NCI-H2107 (cell line): ENCODE measurements at regions not wholly inside any gene's neighbourhood (a gene's known extent, or its start where the extent isn't known, plus 50 kb on each side); places are given as distances from the start of the nearest gene placed in this dataset.

Source experiments
- DNase-seq: peaks from one replicate; lab custom pipeline; 2025; lab: John Stamatoyannopoulos, UW

DNA sequence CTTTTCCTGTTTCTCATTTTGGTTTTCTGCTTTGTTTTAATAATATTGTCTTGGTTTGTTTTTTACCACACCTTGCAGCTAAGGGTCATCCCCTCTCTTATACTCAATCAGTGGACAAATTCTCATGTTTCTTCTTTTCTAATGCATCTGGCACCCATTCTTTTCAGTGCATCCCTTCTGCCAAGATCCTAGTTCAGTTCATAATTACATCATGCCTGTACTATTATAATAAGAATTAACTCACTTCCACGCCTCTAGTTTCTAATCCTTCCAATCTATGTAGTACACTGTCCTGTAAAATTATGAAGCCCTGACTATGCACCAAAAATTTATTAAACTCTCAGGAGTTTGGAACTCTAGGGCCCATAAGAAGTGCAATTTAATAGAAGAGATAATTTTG, 126.1 kb downstream of the FAT4 start:
- DNase-seq, result no peak

- no peak for DNase-seq
Measured at GRCh38 chr4:125444166-125444565, 129.4 kb downstream of the FAT4 start.

GRCh38 chr4:125445525-125445924, 130.8 kb downstream of the FAT4 start:
- no peak for DNase-seq

DNA sequence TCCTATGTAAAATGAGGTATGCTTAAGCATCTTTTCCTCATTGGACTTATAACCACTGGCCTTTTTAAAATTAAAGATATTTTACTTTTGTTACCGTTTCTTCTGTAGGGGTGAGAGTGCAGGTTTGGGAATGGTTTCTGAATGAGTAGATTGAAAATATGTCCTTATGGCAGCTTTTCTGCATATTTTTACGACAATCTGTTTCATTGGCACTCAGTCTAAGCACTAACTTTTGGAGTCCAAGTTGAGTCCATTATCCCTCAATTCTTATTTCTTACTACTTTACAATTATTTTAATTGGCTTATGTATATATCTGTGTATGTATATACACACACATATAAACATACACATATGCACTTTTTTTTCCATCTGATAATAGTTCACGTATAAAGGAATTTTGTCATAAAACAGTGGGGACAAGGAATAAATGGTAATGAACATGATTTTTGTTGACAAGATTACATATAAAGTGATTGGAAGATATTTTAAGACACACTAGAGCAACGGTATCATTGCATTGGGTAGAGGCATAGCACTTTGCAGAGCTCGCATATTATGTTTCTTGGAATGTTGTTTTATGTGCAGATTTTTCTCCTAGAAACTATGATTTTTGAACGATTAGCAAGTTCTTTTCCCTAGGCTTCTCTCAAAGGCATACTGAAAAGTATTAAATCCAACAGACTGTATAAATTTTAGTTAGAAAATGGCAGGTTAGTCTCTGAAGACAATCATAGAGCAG, 133.0 kb downstream of the FAT4 start:
- no peak for DNase-seq

DNA sequence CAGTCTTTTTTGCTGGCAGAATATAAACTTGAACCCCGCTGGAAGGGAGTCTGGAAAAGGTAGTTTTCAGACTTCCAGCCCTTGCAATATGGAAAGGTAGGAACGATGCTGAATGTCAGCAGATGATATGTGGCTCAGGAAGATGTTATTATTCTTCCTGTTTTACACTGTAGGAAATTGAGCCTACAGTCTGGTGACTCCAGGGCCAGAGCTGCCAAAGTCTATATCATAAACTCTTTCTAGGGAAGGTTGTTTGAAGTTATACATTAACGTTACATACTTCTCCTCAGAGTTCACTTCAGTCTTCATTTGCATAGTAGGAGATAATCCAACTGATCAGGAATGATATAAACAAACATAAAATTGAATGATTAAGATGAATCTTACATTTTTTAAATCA, 141.3 kb downstream of the FAT4 start:
- no peak for DNase-seq

- no peak for DNase-seq
Measured at GRCh38 chr4:125459531-125459930, 144.8 kb downstream of the FAT4 start.

- DNase-seq, result no peak
Measured at GRCh38 chr4:125461676-125462363, 147.1 kb downstream of the FAT4 start.

DNA sequence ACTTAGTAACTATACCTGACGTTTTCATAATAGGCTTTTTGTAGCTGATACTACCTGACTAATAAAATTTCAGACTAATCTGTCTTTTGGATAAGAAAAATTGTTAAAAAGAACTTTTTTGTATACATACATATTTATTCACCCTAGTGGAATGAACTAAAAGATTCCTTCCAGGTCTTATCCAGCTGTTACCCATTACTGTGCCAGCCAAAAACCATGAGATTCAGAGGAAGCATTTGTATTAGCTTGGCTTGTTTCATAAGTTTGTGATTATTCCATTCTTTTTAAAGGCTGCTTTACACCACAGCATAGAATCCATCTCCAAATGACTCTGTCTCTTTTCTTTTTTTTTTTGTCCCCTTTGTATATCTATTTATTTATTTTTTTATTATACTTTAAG, 149.4 kb downstream of the FAT4 start:
- no peak for DNase-seq

DNA sequence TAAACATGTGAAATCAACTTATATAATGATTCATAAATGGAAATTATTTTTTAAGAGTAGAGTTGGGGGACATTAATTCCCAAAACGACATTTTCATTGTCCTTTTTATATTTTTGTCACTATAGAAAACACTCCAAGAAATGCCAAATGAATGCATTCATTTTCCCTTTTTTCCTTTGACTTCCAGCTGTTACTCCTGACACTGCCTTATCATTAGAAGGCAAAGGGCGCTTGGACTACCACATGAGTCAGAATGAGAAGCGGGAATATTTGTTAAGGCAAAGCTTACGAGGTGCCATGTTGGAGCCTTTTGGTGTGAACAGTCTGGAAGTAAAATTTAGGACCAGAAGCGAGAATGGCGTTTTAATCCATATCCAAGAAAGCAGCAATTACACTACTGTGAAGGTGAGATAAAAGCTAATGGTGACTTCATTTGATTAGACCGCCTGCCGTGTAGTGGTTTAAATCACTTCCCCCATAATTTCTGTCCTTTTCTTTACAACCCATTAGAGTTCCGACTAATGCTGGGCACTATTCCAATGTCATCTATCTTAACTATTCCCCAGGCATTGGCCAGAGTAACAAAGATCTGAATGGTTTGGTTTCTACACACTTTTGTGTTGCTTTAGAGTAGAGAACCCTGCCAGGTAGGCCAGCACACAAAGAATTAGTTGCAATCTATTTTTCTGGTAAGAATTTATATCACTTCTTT, 166.7 kb downstream of the FAT4 start:
- DNase-seq, result no peak

DNA sequence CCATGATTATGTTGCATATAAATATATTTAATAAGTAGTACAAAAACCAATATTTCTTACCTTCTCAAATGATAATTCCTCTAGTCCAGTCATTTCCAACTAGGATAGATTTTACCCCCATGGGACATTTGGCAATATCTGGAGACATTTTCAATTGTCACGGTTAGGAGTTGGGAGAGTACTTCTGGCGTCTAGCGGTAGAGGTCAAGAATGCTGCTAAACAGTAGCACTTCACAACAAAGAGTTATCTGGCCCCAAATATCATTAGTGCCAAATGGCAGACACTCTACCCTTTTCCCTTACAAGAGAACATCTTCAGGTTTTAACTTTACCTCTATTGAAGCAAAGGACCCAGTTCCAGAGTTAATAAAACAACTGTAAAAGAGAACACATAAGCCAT, 168.1 kb downstream of the FAT4 start:
- DNase-seq, result no peak

DNA sequence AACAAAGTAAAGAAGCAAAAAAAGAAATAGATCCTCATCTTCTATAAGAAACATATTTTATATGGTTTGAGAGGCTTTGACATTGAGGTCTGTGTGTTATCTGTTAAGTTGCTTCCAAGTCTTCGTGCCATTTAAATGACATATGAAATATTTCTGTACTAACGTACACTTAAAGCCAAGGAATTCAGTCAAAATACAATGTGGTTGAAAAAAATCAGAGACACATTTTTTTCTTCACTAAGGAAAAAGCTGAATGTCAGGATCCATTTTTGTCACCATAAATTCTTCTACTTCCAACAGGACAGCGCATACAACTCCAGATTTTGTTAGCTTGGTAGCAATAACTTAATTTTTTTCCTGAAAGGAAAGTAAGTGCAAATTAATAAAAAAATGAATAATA, 168.5 kb downstream of the FAT4 start:
- no peak for DNase-seq

- DNase-seq, result no peak
Measured at GRCh38 chr4:125484912-125485311, 170.2 kb downstream of the FAT4 start.

- no peak for DNase-seq
Measured at GRCh38 chr4:125486351-125486750, 171.6 kb downstream of the FAT4 start.

GRCh38 chr4:125489952-125490690, 175.4 kb downstream of the FAT4 start:
- DNase-seq, result no peak

GRCh38 chr4:125492957-125493356, 178.2 kb downstream of the FAT4 start:
- DNase-seq, result no peak

GRCh38 chr4:125497861-125498260, 183.1 kb downstream of the FAT4 start:
- no peak for DNase-seq

DNA sequence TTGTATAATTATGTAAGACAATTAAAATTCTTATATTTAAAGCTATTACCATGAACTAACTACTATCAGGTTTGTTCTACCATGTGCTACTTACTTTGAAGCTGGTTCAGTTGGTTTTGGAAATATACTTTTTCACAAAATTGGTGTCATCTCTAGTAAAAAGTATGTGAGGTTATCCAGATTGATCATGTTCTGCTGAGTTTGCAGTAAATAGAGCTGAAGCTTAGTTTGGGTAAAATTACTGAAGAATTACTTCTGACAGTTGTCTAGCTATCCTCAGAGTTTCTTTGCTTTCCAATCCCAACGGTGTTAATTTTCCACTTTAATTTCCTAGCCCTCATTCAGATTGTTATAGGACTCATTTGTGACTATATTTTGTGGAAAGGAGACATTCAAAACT, 184.2 kb downstream of the FAT4 start:
- DNase-seq, result no peak

GRCh38 chr4:125501090-125501489, 186.3 kb downstream of the FAT4 start:
- DNase-seq, result no peak

GRCh38 chr4:125501568-125501967, 186.8 kb downstream of the FAT4 start:
- no peak for DNase-seq

- DNase-seq, result no peak
Measured at GRCh38 chr4:125505621-125506020, 190.9 kb downstream of the FAT4 start.

DNA sequence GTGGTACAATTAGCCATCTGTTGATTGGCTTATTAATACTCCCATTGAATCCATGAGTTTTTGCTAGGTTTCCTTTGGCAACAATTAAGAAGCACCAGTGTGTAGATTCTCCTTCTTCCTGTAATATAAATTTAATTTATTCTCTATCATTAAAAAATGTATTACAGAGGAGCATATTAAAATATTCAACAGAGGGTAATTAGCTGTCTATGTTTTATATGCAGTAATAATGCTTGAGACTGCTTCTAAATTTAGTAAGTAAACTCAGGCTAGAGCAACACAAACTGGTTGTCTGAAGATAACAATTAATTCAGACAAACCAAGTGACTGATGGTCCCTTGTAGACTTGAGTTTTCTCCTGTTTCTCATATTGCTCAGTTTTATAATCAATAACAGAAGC, 192.4 kb downstream of the FAT4 start:
- DNase-seq, result no peak

DNA sequence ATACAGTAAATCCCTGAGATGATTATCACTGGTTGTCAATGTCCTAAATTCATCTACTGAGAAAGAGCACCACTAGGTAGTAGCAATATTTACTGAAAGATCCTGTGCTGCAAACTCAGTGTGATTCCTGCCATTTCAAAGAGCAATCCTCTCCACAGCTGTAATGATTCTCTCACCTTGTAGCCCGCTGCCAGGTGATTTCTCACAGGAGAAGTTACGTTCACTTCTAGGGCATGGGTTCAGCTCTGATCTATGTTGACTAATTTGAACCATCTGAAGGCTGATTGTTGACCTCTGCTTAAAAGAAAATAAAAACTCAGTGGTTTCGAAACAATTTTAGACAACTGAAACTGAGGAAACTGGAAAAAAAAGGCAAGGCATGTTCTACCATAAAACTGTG, 197.0 kb downstream of the FAT4 start:
- no peak for DNase-seq

DNA sequence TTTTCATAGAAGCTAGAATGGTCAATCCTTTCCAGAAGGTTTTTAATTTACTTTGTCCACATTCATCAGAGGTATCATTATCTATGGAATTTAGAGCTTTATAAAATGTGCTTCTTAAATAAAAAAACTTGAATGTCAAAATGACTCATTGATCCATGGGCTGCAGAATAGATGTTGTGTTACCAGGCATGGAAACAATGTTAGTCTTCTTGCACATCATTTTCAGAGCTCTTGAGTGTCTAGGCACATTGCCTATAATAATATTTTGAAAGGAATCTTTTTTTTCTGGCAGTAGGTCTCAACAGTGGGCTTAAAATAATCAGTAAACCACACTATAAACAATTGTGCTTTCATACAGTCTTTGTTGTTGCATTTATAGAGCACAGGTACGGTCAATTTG, 200.3 kb downstream of the FAT4 start:
- no peak for DNase-seq
